ENCODE measurements at regions not wholly inside any gene's neighbourhood (a gene's known extent, or its start where the extent isn't known, plus 50 kb on each side); places are given as distances from the start of the nearest gene placed in this dataset.

GRCh38 chr14:21791749-21792148 is 118.1 kb upstream of the OR4E1 start:
- TF ChIP-seq CTCF (IDR thresholded peaks at IDR 0.05; ENCODE audit: low read depth, low read length, poor library complexity, severe bottlenecking) (no peak), EZH2phosphoT487 (IDR thresholded peaks at IDR 0.05; ENCODE audit: borderline replicate concordance, low read length) (no peak)

All from DOHH2 (cell line).